ENCODE measurements at regions not wholly inside any gene's neighbourhood (a gene's known extent, or its start where the extent isn't known, plus 50 kb on each side); places are given as distances from the start of the nearest gene placed in this dataset.
"Not testable (repeated sequence)": the region's sequence is repeated elsewhere in the genome, so short reads cannot be mapped to it uniquely, and the experiment has no call there.

GRCh38 chr13:66237411-66238062 lies 992.6 kb downstream of the PCDH9 start:
- TF ChIP-seq CTCF (IDR thresholded peaks at IDR 0.05; ENCODE audit: insufficient read depth, missing control alignments): no peak
- peak; percentile 24 for DNase-seq (ENCODE audit: insufficient read length, low spot score)
- peak; percentile 74 for FAIRE-seq

- FAIRE-seq (no peak), DNase-seq (ENCODE audit: insufficient read length, low spot score) (no peak)
- no peak for TF ChIP-seq CTCF (IDR thresholded peaks at IDR 0.05; ENCODE audit: insufficient read depth, missing control alignments)
Measured at GRCh38 chr13:66234159-66234558, 996.0 kb downstream of the PCDH9 start.

GRCh38 chr13:66231958-66232357 lies 998.2 kb downstream of the PCDH9 start:
- not testable (repeated sequence) for FAIRE-seq; DNase-seq (ENCODE audit: insufficient read length, low spot score)

GRCh38 chr13:66225072-66225471 lies 1005.1 kb downstream of the PCDH9 start:
- DNase-seq (ENCODE audit: insufficient read length, low spot score) (no peak), FAIRE-seq (no peak)
- no peak for TF ChIP-seq CTCF (IDR thresholded peaks at IDR 0.05; ENCODE audit: insufficient read depth, missing control alignments)

GRCh38 chr13:66224663-66225062 lies 1005.5 kb downstream of the PCDH9 start:
- no peak for DNase-seq (ENCODE audit: insufficient read length, low spot score)
- no peak for TF ChIP-seq CTCF (IDR thresholded peaks at IDR 0.05; ENCODE audit: insufficient read depth, missing control alignments)
- no peak for FAIRE-seq

- FAIRE-seq: no peak
- TF ChIP-seq CTCF (IDR thresholded peaks at IDR 0.05; ENCODE audit: insufficient read depth, missing control alignments): no peak
- DNase-seq (ENCODE audit: insufficient read length, low spot score): no peak
Measured at GRCh38 chr13:66222926-66223325, 1007.2 kb downstream of the PCDH9 start.

- FAIRE-seq (no peak), DNase-seq (ENCODE audit: insufficient read length, low spot score) (no peak)
- TF ChIP-seq CTCF (IDR thresholded peaks at IDR 0.05; ENCODE audit: insufficient read depth, missing control alignments): no peak
Measured at GRCh38 chr13:66222127-66222526, 1008.0 kb downstream of the PCDH9 start.

GRCh38 chr13:66219506-66219905 lies 1010.6 kb downstream of the PCDH9 start:
- DNase-seq (ENCODE audit: insufficient read length, low spot score) (no peak), FAIRE-seq (no peak)
- no peak for TF ChIP-seq CTCF (IDR thresholded peaks at IDR 0.05; ENCODE audit: insufficient read depth, missing control alignments)
